ENCODE measurements at regions not wholly inside any gene's neighbourhood (a gene's known extent, or its start where the extent isn't known, plus 50 kb on each side); places are given as distances from the start of the nearest gene placed in this dataset.

DNA sequence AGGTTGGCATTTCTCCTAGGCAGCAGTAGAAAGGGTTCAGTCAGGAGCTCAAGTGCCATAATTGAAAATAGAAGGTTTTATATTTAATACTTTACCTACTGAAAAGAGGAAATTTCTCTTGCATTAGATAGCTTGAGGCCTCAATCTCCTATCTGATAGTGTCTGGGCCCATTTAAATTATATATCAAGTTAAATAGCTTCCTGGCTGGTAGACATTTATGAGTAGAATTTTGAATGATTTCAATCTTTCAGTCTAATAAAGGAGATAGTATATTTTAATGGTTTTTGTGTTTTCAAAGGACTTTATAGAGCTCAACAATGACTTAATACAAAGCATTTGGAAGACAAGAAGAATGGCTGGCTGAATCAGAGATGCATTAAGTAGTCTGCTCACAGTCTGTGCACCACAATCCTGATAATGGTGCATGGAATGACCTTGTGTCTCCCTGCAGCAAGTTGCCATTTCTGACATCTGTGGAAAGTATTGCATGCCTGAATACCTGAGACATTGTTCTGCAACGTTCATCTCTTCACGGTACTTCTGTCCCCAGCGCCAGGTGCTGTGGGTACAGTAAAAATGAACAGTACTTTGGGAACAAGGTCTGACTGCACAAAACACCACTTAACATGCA lies 974.1 kb downstream of the TMTC2 start:
- Mint-ChIP-seq H3K36me3 (ENCODE audit: low read depth) (no peaks in the 10 kb centered on the region), H3K4me3 (no peak overlapping the region), H3K27me3 (ENCODE audit: insufficient read depth) (no peaks in the 10 kb centered on the region), H3K9me3 (peaks cover 19% of the 10 kb centered on the region), H3K4me1 (ENCODE audit: low read depth) (no peaks in the 10 kb centered on the region), H3K27ac (no peak overlapping the region)
- no peak for DNase-seq
- TF ChIP-seq CTCF (IDR thresholded peaks at IDR 0.05), result no peak

GRCh38 chr12:83659321-83659720 lies 972.6 kb downstream of the TMTC2 start:
- H3K36me3 Mint-ChIP-seq (ENCODE audit: low read depth), result no peaks in the 10 kb centered on the region
- H3K27me3 Mint-ChIP-seq (ENCODE audit: insufficient read depth), result no peaks in the 10 kb centered on the region
- TF ChIP-seq CTCF (IDR thresholded peaks at IDR 0.05), result no peak
- peaks cover 19% of the 10 kb centered on the region for H3K9me3 Mint-ChIP-seq
- no peak overlapping the region for H3K4me3 Mint-ChIP-seq
- H3K4me1 Mint-ChIP-seq (ENCODE audit: low read depth), result no peaks in the 10 kb centered on the region
- DNase-seq, result no peak
- no peak overlapping the region for H3K27ac Mint-ChIP-seq

DNA sequence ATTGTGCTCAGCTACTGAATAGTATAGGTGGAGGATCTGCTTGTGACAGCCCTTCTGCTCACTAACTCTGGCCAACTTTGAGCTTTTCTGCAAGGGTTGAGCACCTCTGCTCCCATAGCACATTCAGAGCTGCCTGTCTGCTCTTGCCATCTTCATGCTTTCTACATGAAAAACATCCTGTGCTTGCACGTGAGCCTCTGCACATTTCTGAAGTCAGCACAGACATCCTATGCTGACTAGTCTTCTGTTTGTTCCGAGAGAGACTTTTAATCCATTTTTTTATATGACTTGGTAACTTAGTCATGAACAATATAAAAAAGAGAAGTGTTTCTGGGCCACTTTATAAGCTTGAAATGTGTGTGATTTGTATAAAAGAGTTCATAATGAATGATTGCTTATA lies 969.3 kb downstream of the TMTC2 start:
- H3K36me3 Mint-ChIP-seq (ENCODE audit: low read depth), result no peaks in the 10 kb centered on the region
- TF ChIP-seq CTCF (IDR thresholded peaks at IDR 0.05), result no peak

DNA sequence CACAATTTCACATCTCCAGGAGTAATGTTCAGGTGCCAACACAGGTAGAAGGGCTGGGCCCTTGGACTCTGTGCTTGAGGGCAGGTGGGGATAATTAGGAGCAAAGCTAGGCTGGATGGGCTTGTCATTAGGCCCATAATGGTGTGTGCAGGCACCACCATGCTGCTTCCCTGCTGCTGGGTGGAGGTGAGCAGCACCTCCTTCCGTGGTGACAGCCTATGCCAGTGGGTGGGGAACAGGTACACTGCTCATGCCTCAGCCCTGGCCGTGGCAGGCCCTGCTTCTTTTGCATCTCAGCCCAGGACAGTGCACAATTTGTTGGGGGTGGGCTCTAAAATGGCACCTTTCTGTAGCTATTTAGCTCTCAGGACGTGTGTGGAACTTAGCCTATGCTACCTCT lies 955.5 kb downstream of the TMTC2 start:
- Mint-ChIP-seq H3K27ac (no peak overlapping the region), H3K36me3 (ENCODE audit: low read depth) (no peaks in the 10 kb centered on the region), H3K4me1 (ENCODE audit: low read depth) (no peaks in the 10 kb centered on the region), H3K4me3 (no peak overlapping the region), H3K27me3 (ENCODE audit: insufficient read depth) (no peaks in the 10 kb centered on the region), H3K9me3 (peaks cover 57% of the 10 kb centered on the region)
- DNase-seq, result no peak
- TF ChIP-seq CTCF (IDR thresholded peaks at IDR 0.05), result no peak

More for the DNA sequence above, 969.3 kb downstream of the TMTC2 start:
- Mint-ChIP-seq H3K4me1 (ENCODE audit: low read depth) (no peaks in the 10 kb centered on the region), H3K27me3 (ENCODE audit: insufficient read depth) (no peaks in the 10 kb centered on the region), H3K27ac (no peak overlapping the region), H3K9me3 (peaks cover 38% of the 10 kb centered on the region), H3K4me3 (no peak overlapping the region)
- DNase-seq, result no peak

DNA sequence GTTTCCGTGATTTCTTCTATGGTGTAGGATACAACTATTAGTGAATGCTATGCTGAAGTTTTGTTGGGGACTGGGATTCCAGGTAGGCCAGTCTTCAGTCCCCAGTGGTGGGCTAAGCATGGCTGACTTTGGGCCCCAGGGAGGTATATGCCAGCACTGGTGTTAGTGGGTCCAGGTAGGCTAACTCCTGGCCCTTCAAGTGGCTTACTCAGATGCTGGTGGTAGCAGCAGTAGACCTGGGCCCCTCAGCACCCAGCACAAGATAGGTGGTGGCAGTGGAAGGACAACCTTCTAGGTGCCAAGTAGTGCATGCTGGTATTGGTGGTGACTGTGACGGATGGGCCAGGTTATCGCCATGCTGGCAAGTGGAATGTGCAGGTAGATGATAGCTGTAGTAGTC lies 955.1 kb downstream of the TMTC2 start:
- peaks cover 57% of the 10 kb centered on the region for H3K9me3 Mint-ChIP-seq
- DNase-seq, result no peak
- no peak overlapping the region for H3K27ac Mint-ChIP-seq
- H3K4me1 Mint-ChIP-seq (ENCODE audit: low read depth), result no peaks in the 10 kb centered on the region
- H3K27me3 Mint-ChIP-seq (ENCODE audit: insufficient read depth), result no peaks in the 10 kb centered on the region
- H3K4me3 Mint-ChIP-seq, result no peak overlapping the region
- no peak for TF ChIP-seq CTCF (IDR thresholded peaks at IDR 0.05)
- no peaks in the 10 kb centered on the region for H3K36me3 Mint-ChIP-seq (ENCODE audit: low read depth)

All from HFFc6 (cell line).